Erythroblast (primary cell): ENCODE measurements at regions not wholly inside any gene's neighbourhood (a gene's known extent, or its start where the extent isn't known, plus 50 kb on each side); places are given as distances from the start of the nearest gene placed in this dataset.

ENCODE experiments used
- GATA1 ChIP-seq: IDR thresholded peaks from 2 replicates; pipeline ENCODE4 v1.6.1; 2011; ENCODE audit warnings: low read depth, mild to moderate bottlenecking, control low read depth, low read length, moderate library complexity
- POLR2A ChIP-seq: IDR thresholded peaks from 2 replicates; pipeline ENCODE4 v1.6.1; 2011; ENCODE audit warnings: mild to moderate bottlenecking, low read length

DNA sequence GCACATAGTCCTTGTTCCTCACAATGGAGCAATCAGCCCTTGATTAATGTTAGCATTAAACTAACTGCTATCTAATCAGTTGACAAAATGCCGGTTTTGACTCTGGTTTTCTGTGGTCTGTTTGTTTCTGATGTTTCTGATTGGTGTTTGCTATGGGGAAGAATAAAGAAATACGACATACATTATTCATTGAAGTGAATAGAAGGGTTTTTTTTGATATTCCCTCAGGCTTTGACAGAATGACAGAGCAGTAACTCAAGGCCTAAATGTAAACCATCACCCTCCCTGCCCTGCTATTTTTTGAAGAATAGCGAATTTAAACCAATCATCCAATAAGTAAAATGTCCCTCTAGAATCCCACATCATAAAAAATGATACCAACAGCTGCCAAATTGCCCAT lies 65.5 kb upstream of the HS3ST1 start:
- TF ChIP-seq POLR2A (no peak), GATA1 (no peak)
